ENCODE measurements at regions not wholly inside any gene's neighbourhood (a gene's known extent, or its start where the extent isn't known, plus 50 kb on each side); places are given as distances from the start of the nearest gene placed in this dataset.

DNA sequence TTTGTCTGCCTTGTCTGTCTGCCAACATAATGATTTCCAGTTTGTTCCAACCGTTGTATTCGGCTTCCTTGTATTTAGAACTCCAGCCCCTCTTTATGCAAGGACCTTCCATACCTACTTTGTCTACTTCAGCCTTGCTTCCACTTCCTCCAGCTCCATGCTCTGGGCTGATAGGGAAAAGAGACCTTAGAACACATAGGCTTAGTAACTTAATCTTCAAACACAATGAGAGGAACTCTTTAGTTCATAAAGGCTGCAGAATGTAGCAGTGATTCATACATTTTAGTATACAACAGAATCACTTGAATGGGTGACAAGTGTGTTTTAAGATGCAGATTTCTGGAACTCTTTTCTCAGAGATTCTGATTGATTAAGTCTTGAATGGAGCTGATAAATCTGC, 102.8 kb upstream of the IFNE start:
- Histone ChIP-seq H3K36me3 (replicated peaks in 1 of 2) (no peaks in the 10 kb centered on the region), H3K9me3 (replicated peaks in 1 of 3) (no peaks in the 10 kb centered on the region), H3K27me3 (no peaks in the 10 kb centered on the region), H3K4me3 (no peak overlapping the region), H3K27ac (no peak overlapping the region), H3K4me1 (replicated peaks in 1 of 2) (no peaks in the 10 kb centered on the region)
- 79 to 90% (median 84%) methylated on average over 2 of the region's 2 CpGs for WGBS, 4 donors
- no peak for DNase-seq
- intact Hi-C loops (cut with DNase I): no loop called here
- no peak for TF ChIP-seq POLR2A (IDR thresholded peaks at IDR 0.05)
- TF ChIP-seq, protein P1, sequence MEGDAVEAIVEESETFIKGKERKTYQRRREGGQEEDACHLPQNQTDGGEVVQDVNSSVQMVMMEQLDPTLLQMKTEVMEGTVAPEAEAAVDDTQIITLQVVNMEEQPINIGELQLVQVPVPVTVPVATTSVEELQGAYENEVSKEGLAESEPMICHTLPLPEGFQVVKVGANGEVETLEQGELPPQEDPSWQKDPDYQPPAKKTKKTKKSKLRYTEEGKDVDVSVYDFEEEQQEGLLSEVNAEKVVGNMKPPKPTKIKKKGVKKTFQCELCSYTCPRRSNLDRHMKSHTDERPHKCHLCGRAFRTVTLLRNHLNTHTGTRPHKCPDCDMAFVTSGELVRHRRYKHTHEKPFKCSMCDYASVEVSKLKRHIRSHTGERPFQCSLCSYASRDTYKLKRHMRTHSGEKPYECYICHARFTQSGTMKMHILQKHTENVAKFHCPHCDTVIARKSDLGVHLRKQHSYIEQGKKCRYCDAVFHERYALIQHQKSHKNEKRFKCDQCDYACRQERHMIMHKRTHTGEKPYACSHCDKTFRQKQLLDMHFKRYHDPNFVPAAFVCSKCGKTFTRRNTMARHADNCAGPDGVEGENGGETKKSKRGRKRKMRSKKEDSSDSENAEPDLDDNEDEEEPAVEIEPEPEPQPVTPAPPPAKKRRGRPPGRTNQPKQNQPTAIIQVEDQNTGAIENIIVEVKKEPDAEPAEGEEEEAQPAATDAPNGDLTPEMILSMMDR (IDR thresholded peaks at IDR 0.05): no peak

DNA sequence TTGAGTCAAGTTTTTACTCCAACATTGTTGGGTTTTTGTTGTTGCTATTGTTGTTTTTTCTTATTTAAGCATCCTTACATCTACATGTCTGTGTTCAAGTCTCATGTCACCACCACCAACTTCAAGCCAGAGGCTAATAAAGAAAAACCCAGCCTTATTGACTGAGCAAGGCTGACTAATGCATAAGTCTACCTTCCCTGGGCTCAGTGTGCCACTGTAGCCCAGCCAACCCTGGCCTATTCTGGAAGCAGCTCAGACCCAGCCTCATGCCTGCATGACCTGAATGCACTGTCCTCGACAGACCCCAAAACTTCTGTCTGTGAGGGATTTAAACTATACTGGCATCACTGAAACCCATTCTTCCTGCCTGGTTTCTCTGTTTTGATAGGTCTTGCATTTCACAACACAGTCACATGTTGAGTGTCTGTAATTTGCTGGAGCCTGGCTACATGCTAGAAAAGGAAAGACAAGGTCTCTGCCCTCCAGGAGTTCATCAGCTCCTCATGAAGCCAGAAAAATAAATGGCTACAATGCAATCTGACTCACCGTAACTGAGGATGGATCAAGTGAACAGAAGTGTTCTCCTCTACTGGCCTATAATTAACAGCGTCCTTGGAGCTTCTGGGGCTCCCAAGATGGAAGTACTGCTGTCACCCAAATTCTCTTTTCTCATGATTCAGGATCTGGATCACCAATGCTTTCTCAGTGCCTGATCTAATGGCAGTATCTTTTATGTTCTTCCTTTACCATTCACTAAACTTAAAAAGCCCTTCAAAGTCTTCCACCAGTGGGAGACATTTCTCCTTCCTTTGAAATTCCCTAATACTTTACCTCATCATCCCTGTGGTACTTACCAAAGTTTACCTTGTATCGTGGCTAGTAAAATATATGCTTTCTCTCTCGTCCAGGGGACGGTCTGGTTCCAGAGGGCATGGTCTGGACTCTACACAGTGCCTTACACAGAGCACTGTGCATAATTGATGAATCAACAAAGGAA, 103.9 kb upstream of the IFNE start:
- no peaks in the 10 kb centered on the region for H3K9me3 ChIP-seq (replicated peaks in 1 of 3)
- H3K27ac ChIP-seq: no peak overlapping the region
- 73 to 78% (median 77%) methylated on average over 6 of the region's 6 CpGs for WGBS, 4 donors
- TF ChIP-seq, protein P1 (IDR thresholded peaks at IDR 0.05): no peak
- TF ChIP-seq POLR2A (IDR thresholded peaks at IDR 0.05): no peak
- H3K27me3 ChIP-seq: no peaks in the 10 kb centered on the region
- no peaks in the 10 kb centered on the region for H3K36me3 ChIP-seq (replicated peaks in 1 of 2)
- intact Hi-C loops (cut with DNase I): no loop called here
- no peaks in the 10 kb centered on the region for H3K4me1 ChIP-seq (replicated peaks in 1 of 2)
- H3K4me3 ChIP-seq: no peak overlapping the region
- DNase-seq: no peak

DNA sequence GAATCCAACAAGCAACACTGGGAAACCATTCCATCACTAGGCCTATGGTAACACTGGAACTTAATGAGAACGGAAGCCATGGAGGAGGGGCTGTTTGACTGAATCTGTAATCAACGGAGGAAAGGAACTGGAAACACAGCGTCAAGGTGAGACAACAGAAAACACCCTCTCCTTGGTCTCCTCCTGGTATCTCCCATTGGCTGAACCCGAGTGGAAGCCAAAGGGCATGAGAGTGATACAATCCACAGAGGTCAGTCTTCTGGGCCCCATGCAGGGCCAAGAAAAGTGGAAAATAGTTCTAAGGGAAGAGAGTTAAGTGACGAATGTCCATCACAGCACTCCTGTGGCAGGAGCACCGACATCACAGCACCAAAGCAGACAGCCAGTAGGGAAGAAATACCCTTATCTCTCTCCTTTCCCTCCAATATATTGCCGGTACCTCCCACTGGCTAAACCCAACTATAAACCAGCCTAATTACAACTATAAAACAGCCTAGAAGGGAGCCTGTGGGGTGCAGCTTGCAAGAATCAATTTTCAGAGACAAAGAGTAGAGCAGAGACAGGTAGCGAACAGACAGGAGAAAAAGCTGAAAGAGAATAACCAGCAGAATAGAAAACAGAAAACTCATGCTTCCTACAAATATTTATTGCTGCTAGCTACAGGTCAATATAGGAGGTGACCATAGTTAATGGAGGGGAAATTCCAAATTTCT, 107.4 kb upstream of the IFNE start:
- no peaks in the 10 kb centered on the region for H3K4me1 ChIP-seq (replicated peaks in 1 of 2)
- no peak overlapping the region for H3K4me3 ChIP-seq
- no peaks in the 10 kb centered on the region for H3K36me3 ChIP-seq (replicated peaks in 1 of 2)
- H3K27me3 ChIP-seq: no peaks in the 10 kb centered on the region
- WGBS, 4 donors: 67 to 74% (median 70%) methylated on average over 8 of the region's 8 CpGs
- no peak overlapping the region for H3K27ac ChIP-seq
- intact Hi-C loops (cut with DNase I): no loop called here
- H3K9me3 ChIP-seq (replicated peaks in 1 of 3): no peaks in the 10 kb centered on the region
- TF ChIP-seq, protein P1 (IDR thresholded peaks at IDR 0.05): no peak
- no peak for TF ChIP-seq POLR2A (IDR thresholded peaks at IDR 0.05)
- DNase-seq: no peak

All from adrenal gland (tissue), 9 donors.